ENCODE measurements at regions not wholly inside any gene's neighbourhood (a gene's known extent, or its start where the extent isn't known, plus 50 kb on each side); places are given as distances from the start of the nearest gene placed in this dataset.
A peak's percentile ranks its signal among the peaks of the same experiment; 100 is the strongest.

DNA sequence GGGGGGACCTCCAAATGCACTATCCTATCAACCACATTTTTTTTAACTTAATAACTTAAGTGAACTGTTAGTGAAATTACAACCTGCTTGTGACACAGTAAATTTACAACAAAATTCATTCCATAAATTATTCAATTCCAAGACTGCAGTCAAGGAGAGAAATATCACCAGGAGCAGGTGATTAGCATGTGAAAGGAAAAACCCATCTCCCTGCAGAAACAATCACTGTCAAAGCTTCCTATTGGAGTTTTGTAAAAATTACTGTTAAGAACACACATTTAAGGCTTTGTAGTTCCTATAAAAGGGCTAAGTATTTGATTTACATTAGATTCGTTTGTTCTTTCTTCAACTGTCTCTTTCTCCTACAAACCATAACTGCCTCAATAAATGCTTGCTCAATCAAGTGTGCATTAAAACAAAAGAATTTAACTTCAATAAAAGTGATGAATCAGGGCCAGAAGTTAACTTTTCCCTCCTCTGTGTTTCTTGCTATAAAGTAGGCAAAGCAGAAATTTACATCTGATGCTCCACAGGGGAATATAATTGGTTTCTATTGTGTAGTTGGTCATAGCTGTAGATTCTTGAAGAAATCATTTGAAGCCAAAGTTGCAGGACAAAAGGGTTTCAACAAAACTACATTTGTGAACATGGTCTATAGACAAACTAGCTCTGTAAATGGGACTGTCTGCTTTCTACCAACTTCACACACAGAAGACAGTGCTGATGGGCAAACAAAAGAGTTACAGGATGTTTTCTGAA lies 195.1 kb upstream of the PSMD7 start:
- no peak overlapping the region for H3K4me3 Mint-ChIP-seq (ENCODE audit: unreplicated experiment)
- no peaks in the 10 kb centered on the region for H3K36me3 Mint-ChIP-seq (ENCODE audit: low read depth, unreplicated experiment)
- DNase-seq (ENCODE audit: low spot score), result no peak
- no peak for TF ChIP-seq CTCF (IDR thresholded peaks at IDR 0.05; ENCODE audit: unreplicated experiment)
- peaks cover 3% of the 10 kb centered on the region for H3K27me3 Mint-ChIP-seq (ENCODE audit: unreplicated experiment)
- H3K9me3 Mint-ChIP-seq (ENCODE audit: unreplicated experiment), result no peaks in the 10 kb centered on the region
- peaks cover 16% of the 10 kb centered on the region for H3K4me1 Mint-ChIP-seq (ENCODE audit: unreplicated experiment)
- no peak overlapping the region for H3K27ac Mint-ChIP-seq (ENCODE audit: unreplicated experiment)

GRCh38 chr16:74100395-74101326 lies 196.0 kb upstream of the PSMD7 start:
- Mint-ChIP-seq H3K4me3 (ENCODE audit: unreplicated experiment) (no peak overlapping the region), H3K27me3 (ENCODE audit: unreplicated experiment) (peaks cover 3% of the 10 kb centered on the region), H3K4me1 (ENCODE audit: unreplicated experiment) (peaks cover 16% of the 10 kb centered on the region), H3K9me3 (ENCODE audit: unreplicated experiment) (no peaks in the 10 kb centered on the region), H3K27ac (ENCODE audit: unreplicated experiment) (peak overlapping the region; percentile 32), H3K36me3 (ENCODE audit: low read depth, unreplicated experiment) (no peaks in the 10 kb centered on the region)
- no peak for TF ChIP-seq CTCF (IDR thresholded peaks at IDR 0.05; ENCODE audit: unreplicated experiment)
- DNase-seq (ENCODE audit: low spot score), result no peak

- Mint-ChIP-seq H3K9me3 (ENCODE audit: unreplicated experiment) (no peaks in the 10 kb centered on the region), H3K27ac (ENCODE audit: unreplicated experiment) (no peak overlapping the region), H3K36me3 (ENCODE audit: low read depth, unreplicated experiment) (no peaks in the 10 kb centered on the region), H3K27me3 (ENCODE audit: unreplicated experiment) (peaks cover 3% of the 10 kb centered on the region), H3K4me3 (ENCODE audit: unreplicated experiment) (no peak overlapping the region), H3K4me1 (ENCODE audit: unreplicated experiment) (peaks cover 16% of the 10 kb centered on the region)
- no peak for TF ChIP-seq CTCF (IDR thresholded peaks at IDR 0.05; ENCODE audit: unreplicated experiment)
- no peak for DNase-seq (ENCODE audit: low spot score)
Observed at GRCh38 chr16:74099530-74099929, 197.1 kb upstream of the PSMD7 start.

- H3K4me3 Mint-ChIP-seq (ENCODE audit: unreplicated experiment), result no peak overlapping the region
- peaks cover 3% of the 10 kb centered on the region for H3K27me3 Mint-ChIP-seq (ENCODE audit: unreplicated experiment)
- no peaks in the 10 kb centered on the region for H3K36me3 Mint-ChIP-seq (ENCODE audit: low read depth, unreplicated experiment)
- peaks cover 14% of the 10 kb centered on the region for H3K4me1 Mint-ChIP-seq (ENCODE audit: unreplicated experiment)
- no peaks in the 10 kb centered on the region for H3K9me3 Mint-ChIP-seq (ENCODE audit: unreplicated experiment)
- no peak for DNase-seq (ENCODE audit: low spot score)
- H3K27ac Mint-ChIP-seq (ENCODE audit: unreplicated experiment), result no peak overlapping the region
- TF ChIP-seq CTCF (IDR thresholded peaks at IDR 0.05; ENCODE audit: unreplicated experiment), result no peak
Observed at GRCh38 chr16:74094962-74095361, 201.7 kb upstream of the PSMD7 start.

- H3K27ac Mint-ChIP-seq (ENCODE audit: unreplicated experiment), result no peak overlapping the region
- peaks cover 2% of the 10 kb centered on the region for H3K27me3 Mint-ChIP-seq (ENCODE audit: unreplicated experiment)
- no peak for DNase-seq (ENCODE audit: low spot score)
- TF ChIP-seq CTCF (IDR thresholded peaks at IDR 0.05; ENCODE audit: unreplicated experiment), result no peak
- no peak overlapping the region for H3K4me3 Mint-ChIP-seq (ENCODE audit: unreplicated experiment)
- no peaks in the 10 kb centered on the region for H3K36me3 Mint-ChIP-seq (ENCODE audit: low read depth, unreplicated experiment)
- H3K4me1 Mint-ChIP-seq (ENCODE audit: unreplicated experiment), result peaks cover 16% of the 10 kb centered on the region
- no peaks in the 10 kb centered on the region for H3K9me3 Mint-ChIP-seq (ENCODE audit: unreplicated experiment)
Observed at GRCh38 chr16:74094514-74094913, 202.1 kb upstream of the PSMD7 start.
